HG03066 (cell line): ENCODE measurements at regions not wholly inside any gene's neighbourhood (a gene's known extent, or its start where the extent isn't known, plus 50 kb on each side); places are given as distances from the start of the nearest gene placed in this dataset.
"Not testable (repeated sequence)": the region's sequence is repeated elsewhere in the genome, so short reads cannot be mapped to it uniquely, and the experiment has no call there.

Source experiments
- ATAC-seq: cut with Tn5 transposase; IDR thresholded peaks from one replicate; pipeline ENCODE4 v1.9.1; 2021; ENCODE audit warnings: low read depth; ENCODE audit not compliant: unreplicated experiment

DNA sequence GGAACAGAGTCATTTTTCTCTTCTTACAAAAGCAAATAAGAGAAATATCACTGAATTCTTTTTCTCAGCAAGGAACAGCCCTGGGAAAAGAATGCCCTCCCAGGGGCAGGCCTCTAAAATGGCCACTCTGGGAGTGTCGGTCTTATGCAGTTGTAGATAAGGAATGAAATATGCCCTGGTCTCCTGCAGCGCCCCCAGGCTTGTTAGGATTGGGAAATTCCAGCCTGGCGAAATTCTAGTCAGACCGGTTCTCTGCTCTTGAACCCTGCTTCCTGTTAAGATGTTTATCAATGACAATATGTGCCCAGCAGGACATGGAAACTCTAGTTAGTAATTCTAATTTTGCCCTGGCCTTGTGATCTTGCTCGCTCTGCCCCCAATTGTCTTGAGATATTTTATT is 75.5 kb upstream of the SPOPL start:
- not testable (repeated sequence) for ATAC-seq

- no peak for ATAC-seq
Measured at GRCh38 chr2:138428710-138429440, 72.7 kb upstream of the SPOPL start.

DNA sequence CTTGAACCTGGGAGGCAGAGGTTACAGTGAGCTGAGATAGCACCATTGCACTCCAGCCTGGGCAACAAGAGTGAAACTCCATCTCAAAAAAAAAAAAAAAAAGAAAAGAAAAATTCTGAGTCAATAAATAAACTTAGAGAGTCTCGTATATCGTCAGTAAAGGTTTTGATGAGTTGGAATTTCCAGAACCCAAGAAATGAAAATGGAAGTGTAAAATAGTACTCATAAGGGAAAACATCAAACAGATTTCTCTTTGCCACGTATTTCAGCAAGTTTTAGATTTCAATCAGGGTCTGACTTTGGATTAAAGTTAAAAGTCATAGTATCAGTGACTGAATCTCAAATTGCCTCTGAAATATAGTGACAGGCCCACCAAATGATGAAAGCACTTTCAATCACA is 71.4 kb upstream of the SPOPL start:
- ATAC-seq, result no peak

GRCh38 chr2:138432971-138433370 is 68.6 kb upstream of the SPOPL start:
- ATAC-seq, result no peak

- no peak for ATAC-seq
Measured at GRCh38 chr2:138433995-138434951, 67.3 kb upstream of the SPOPL start.

- ATAC-seq, result no peak
Measured at GRCh38 chr2:138435701-138436100, 65.9 kb upstream of the SPOPL start.

DNA sequence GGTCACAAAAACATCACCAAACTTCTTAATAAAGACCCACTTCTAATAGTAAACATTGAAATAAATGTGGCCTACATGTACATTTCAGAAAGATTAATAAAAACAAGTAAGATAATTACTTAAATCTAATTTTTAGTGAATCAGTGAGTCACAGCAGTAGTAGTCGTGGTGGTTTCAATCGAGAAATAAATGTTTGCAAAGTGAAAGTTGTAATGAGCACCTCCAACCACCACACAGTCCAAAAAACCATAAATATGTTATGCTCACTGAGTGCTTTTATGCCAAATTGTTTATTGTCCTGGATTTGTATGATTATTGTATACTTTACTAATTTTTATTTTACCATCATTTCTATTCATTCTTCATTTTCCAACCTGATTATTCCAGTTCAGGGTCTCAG is 61.8 kb upstream of the SPOPL start:
- no peak for ATAC-seq

DNA sequence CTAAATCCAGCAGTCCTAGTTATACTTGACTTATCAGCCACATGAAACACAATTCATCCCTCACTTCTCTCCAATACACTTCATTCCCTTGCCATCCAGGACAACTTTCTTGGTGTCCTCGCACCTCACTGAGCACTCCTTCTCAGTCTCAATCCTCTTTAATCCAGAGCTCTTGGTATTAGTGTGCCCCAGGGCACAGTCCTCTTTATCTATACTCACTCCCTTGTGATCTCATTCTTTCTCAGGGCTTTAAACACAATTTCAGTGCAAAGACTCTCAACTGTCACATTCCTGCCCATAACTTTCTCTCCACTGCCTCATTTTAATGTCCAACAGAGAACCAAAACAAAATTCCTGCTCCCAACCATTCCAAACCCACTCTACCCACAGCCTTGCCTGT is 60.8 kb upstream of the SPOPL start:
- no peak for ATAC-seq

DNA sequence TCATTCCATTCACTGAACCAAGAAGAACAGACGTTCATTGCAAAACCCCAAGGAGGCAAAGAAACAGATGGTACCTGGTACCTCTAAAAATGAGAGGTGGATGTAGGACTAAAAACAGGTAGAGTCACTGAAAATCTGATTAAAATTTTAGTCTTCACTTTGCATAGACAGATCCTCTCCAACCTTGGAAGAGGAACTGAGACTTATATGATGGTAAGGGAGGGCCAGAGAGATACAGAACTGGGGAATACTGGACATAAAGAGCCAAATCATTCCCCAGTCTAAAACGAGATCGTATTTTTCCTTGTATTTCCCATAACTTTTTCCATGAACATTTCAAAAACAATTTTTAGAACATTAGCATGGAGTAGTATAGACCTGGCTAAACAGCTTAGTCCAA is 59.7 kb upstream of the SPOPL start:
- ATAC-seq, result no peak

DNA sequence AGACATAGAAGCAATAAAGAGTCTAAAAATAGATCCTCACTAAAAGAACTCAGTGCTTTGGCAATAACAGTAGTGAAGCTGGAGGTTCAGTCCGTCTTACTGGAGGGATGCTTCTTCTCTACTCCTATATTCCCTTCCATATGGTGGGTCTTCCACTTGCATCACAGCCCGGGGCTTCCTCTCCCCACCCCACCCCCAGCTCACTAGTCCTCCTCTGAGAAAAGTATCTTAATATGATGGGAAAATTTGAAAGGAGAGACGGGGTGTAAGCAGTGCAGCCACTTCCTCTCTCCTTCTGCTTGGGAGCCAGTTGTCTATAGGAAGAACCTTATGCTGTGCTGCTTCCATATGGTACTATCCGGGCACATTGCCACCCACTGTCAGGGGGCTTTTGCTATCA is 57.2 kb upstream of the SPOPL start:
- ATAC-seq, result no peak

- no peak for ATAC-seq
Measured at GRCh38 chr2:138445227-138445626, 56.3 kb upstream of the SPOPL start.

GRCh38 chr2:138446043-138446442 is 55.5 kb upstream of the SPOPL start:
- no peak for ATAC-seq

DNA sequence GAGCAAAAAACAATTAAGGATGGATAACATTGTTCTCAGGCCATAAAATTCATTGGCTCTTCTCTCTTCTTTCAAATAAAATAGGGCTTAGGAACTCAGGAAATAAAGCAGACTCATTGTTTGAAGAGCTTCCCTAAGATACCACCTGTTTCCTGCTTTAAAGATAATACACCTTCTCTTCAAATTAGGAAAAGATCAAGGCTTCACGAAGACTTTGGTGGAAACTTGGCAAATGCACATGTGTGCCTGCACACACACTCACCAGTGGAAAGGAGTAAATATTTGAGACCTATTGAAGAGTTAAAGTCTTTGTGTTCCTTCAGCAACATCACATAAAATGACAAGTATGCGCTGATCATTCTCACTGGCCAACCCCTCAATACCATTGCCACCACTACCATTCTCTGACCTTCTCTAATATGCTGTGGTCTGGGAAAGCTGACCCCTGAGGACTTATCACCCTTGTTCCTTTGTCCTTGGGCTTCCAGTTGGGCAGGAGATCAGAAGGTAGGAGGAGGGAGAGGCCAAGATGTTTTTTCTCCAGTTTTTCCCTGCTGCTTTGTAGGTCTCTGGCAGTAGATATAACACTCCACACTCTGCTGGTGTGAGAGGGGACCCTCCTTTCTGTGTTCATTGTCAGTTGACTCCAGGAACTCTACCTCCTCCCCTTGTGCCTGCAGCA is 53.5 kb upstream of the SPOPL start:
- no peak for ATAC-seq
